Astrocyte (in vitro differentiated cells and primary cell): ENCODE measurements at regions not wholly inside any gene's neighbourhood (a gene's known extent, or its start where the extent isn't known, plus 50 kb on each side); places are given as distances from the start of the nearest gene placed in this dataset.
A peak's percentile ranks its signal among the peaks of the same experiment; 100 is the strongest.

Experiments
- DNase-seq: peaks from one replicate; pipeline ENCODE4 v3.0.0-alpha.2; 2010; ENCODE audit warnings: low read depth
- FAIRE-seq: peaks from 2 replicates; lab custom pipeline; 2011; peaks lifted over from hg19 to GRCh38; lab: Jason Lieb, UNC
- H2AFZ ChIP-seq: 2 replicates; pipeline ENCODE4 v1.6.0; 2012; ENCODE audit warnings: low read depth, low read length, inconsistent platforms
- H3K27ac ChIP-seq: 2 replicates; pipeline ENCODE4 v1.5.1; 2011; ENCODE audit warnings: low read depth, low read length, inconsistent platforms
- H3K27me3 ChIP-seq: 2 replicates; pipeline ENCODE4 v1.6.0; 2011; ENCODE audit warnings: low read length, inconsistent platforms; ENCODE audit not compliant: insufficient read depth
- H3K36me3 ChIP-seq: 2 replicates; pipeline ENCODE4 v1.5.1; 2011; ENCODE audit warnings: low read length, inconsistent platforms; ENCODE audit not compliant: insufficient read depth
- H3K4me1 ChIP-seq: 2 replicates; pipeline ENCODE4 v1.5.1; 2011; ENCODE audit warnings: low read length, inconsistent platforms; ENCODE audit not compliant: insufficient read depth
- H3K4me2 ChIP-seq: 2 replicates; pipeline ENCODE4 v1.6.0; 2012; ENCODE audit warnings: low read length, inconsistent platforms
- H3K4me3 ChIP-seq: 2 replicates; pipeline ENCODE4 v1.5.1; 2011; ENCODE audit warnings: low read depth, mild to moderate bottlenecking, low read length, inconsistent platforms; ENCODE audit not compliant: insufficient read depth
- H3K79me2 ChIP-seq: 2 replicates; pipeline ENCODE4 v1.6.0; 2012; ENCODE audit warnings: mild to moderate bottlenecking, low read length, inconsistent platforms; ENCODE audit not compliant: insufficient read depth
- H3K9ac ChIP-seq: 2 replicates; pipeline ENCODE4 v1.6.0; 2012; ENCODE audit warnings: mild to moderate bottlenecking, low read length, inconsistent platforms
- H3K9me3 ChIP-seq: 2 replicates; pipeline ENCODE4 v1.5.1; 2012; ENCODE audit warnings: low read depth, mild to moderate bottlenecking, low read length, inconsistent platforms; ENCODE audit not compliant: insufficient read depth
- H4K20me1 ChIP-seq: 2 replicates; pipeline ENCODE4 v1.6.0; 2012; ENCODE audit warnings: low read length, inconsistent platforms; ENCODE audit not compliant: insufficient read depth
- H3K27ac Mint-ChIP-seq: one replicate; pipeline ENCODE4 v1.8.0; 2021; ENCODE audit warnings: mild to moderate bottlenecking, mixed read lengths; ENCODE audit not compliant: unreplicated experiment
- H3K27me3 Mint-ChIP-seq: one replicate; pipeline ENCODE4 v1.8.0; 2021; ENCODE audit warnings: low read depth, mixed read lengths; ENCODE audit not compliant: unreplicated experiment
- H3K36me3 Mint-ChIP-seq: one replicate; pipeline ENCODE4 v1.8.0; 2021; ENCODE audit warnings: low read depth, mixed read lengths; ENCODE audit not compliant: unreplicated experiment
- H3K4me1 Mint-ChIP-seq: one replicate; pipeline ENCODE4 v1.8.0; 2021; ENCODE audit warnings: low read depth, mixed read lengths; ENCODE audit not compliant: unreplicated experiment
- H3K4me3 Mint-ChIP-seq: one replicate; pipeline ENCODE4 v1.8.0; 2021; ENCODE audit warnings: mild to moderate bottlenecking, moderate library complexity, mixed read lengths; ENCODE audit not compliant: unreplicated experiment
- H3K9me3 Mint-ChIP-seq: one replicate; pipeline ENCODE4 v1.8.0; 2021; ENCODE audit warnings: mild to moderate bottlenecking, mixed read lengths; ENCODE audit not compliant: unreplicated experiment
- CTCF ChIP-seq: IDR thresholded peaks from 2 replicates; pipeline ENCODE4 v1.5.1; 2011; ENCODE audit warnings: low read depth, mild to moderate bottlenecking, inconsistent platforms, low read length, moderate library complexity; ENCODE audit not compliant: insufficient read depth
- EZH2 ChIP-seq: IDR thresholded peaks from 2 replicates; pipeline ENCODE4 v1.6.1; 2012; ENCODE audit warnings: mild to moderate bottlenecking, low read length, inconsistent platforms; ENCODE audit not compliant: insufficient read depth

GRCh38 chr4:64846417-64846816 is 437.2 kb upstream of the TECRL start:
- no peak overlapping the region for H3K27ac Mint-ChIP-seq
- no peaks in the 10 kb centered on the region for H3K36me3 ChIP-seq
- H3K4me3 ChIP-seq: no peak overlapping the region
- H3K4me3 Mint-ChIP-seq: no peak overlapping the region
- no peaks in the 10 kb centered on the region for H3K4me1 Mint-ChIP-seq
- H3K27ac ChIP-seq: no peak overlapping the region
- peak; percentile 6 for DNase-seq
- H3K9me3 ChIP-seq: no peaks in the 10 kb centered on the region
- H3K9me3 Mint-ChIP-seq: no peaks in the 10 kb centered on the region
- H3K36me3 Mint-ChIP-seq: no peaks in the 10 kb centered on the region
- H3K27me3 ChIP-seq: no peaks in the 10 kb centered on the region
- no peak for FAIRE-seq
- no peak overlapping the region for H3K4me2 ChIP-seq
- TF ChIP-seq EZH2 (no peak), CTCF (no peak)
- H3K4me1 ChIP-seq: no peaks in the 10 kb centered on the region
- H3K9ac ChIP-seq: no peak overlapping the region
- no peaks in the 10 kb centered on the region for H3K79me2 ChIP-seq
- no peaks in the 10 kb centered on the region for H4K20me1 ChIP-seq
- H2AFZ ChIP-seq: no peak overlapping the region
- H3K27me3 Mint-ChIP-seq: no peaks in the 10 kb centered on the region

GRCh38 chr4:64829749-64830148 is 420.5 kb upstream of the TECRL start:
- no peak overlapping the region for H3K9ac ChIP-seq
- H3K4me3 ChIP-seq: no peak overlapping the region
- Mint-ChIP-seq H3K27me3 (no peaks in the 10 kb centered on the region), H3K27ac (no peak overlapping the region), H3K36me3 (no peaks in the 10 kb centered on the region), H3K4me1 (peaks cover 7% of the 10 kb centered on the region), H3K4me3 (no peak overlapping the region), H3K9me3 (no peaks in the 10 kb centered on the region)
- no peaks in the 10 kb centered on the region for H3K79me2 ChIP-seq
- no peaks in the 10 kb centered on the region for H3K9me3 ChIP-seq
- DNase-seq: no peak
- no peak overlapping the region for H2AFZ ChIP-seq
- H4K20me1 ChIP-seq: no peaks in the 10 kb centered on the region
- H3K36me3 ChIP-seq: no peaks in the 10 kb centered on the region
- no peak overlapping the region for H3K27ac ChIP-seq
- FAIRE-seq: no peak
- no peaks in the 10 kb centered on the region for H3K4me1 ChIP-seq
- no peaks in the 10 kb centered on the region for H3K27me3 ChIP-seq
- H3K4me2 ChIP-seq: no peak overlapping the region
- TF ChIP-seq EZH2: no peak
- no peak for TF ChIP-seq CTCF

DNA sequence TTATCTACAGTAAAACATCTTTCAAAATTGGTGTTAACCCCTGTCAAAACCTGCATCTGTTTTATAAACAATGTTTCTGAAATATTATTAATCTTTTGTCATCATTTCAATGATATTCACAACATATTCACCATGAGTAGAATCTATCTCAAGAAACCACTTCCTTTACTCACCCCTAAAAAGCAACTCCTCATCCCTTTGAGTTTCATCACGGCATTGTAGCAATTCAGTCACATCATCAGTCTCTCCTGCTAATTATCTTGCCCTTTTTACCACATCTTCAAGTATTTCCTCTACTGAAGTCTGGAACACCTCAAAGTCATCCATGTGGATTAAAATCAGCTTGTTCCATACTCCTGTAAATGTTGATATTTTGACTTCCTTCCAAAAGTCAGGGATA is 415.3 kb upstream of the TECRL start:
- Mint-ChIP-seq H3K4me3 (no peak overlapping the region), H3K4me1 (no peaks in the 10 kb centered on the region), H3K9me3 (no peaks in the 10 kb centered on the region), H3K27ac (no peak overlapping the region), H3K27me3 (no peaks in the 10 kb centered on the region), H3K36me3 (no peaks in the 10 kb centered on the region)
- H4K20me1 ChIP-seq: no peaks in the 10 kb centered on the region
- H3K9ac ChIP-seq: no peak overlapping the region
- TF ChIP-seq EZH2 (no peak), CTCF (no peak)
- H3K4me1 ChIP-seq: no peaks in the 10 kb centered on the region
- FAIRE-seq: no peak
- no peak overlapping the region for H3K27ac ChIP-seq
- no peak overlapping the region for H2AFZ ChIP-seq
- DNase-seq: peak; percentile 22
- H3K9me3 ChIP-seq: no peaks in the 10 kb centered on the region
- H3K4me3 ChIP-seq: no peak overlapping the region
- H3K27me3 ChIP-seq: no peaks in the 10 kb centered on the region
- H3K4me2 ChIP-seq: no peak overlapping the region
- no peaks in the 10 kb centered on the region for H3K36me3 ChIP-seq
- no peaks in the 10 kb centered on the region for H3K79me2 ChIP-seq
